IMR-90 (cell line): ENCODE measurements at regions not wholly inside any gene's neighbourhood (a gene's known extent, or its start where the extent isn't known, plus 50 kb on each side); places are given as distances from the start of the nearest gene placed in this dataset.

Source experiments
- ATAC-seq: fragments of 200-7000 bp; cut with Tn5 transposase; 2 replicates; pipeline ENCODE4 v1.9.1; 2020; ENCODE audit warnings: low read depth, mild to moderate bottlenecking, moderate library complexity
- BruUV-seq: library from RNA; stranded (reverse); fragments of 400-500 nt; replicated peaks from 2 replicates; lab custom pipeline; 2021; lab: Mats Ljungman, UMichigan
- CTCF ChIA-PET: fragments of 300-600 bp; formaldehyde crosslinking; extraction: SDS; loops from one replicate; lab custom pipeline; 2021; ENCODE audit warnings: antibody characterized with exemption; lab: Yijun Ruan, JAX
- POLR2A ChIA-PET: fragments of 300-600 bp; sonication (Branson Sonifier 250); formaldehyde crosslinking; loops from one replicate; lab custom pipeline; 2022; ENCODE audit warnings: antibody characterized with exemption; ENCODE audit not compliant: unreplicated experiment; lab: Charles Lee
- DNase-seq: peaks from one replicate; pipeline ENCODE4 v3.0.0; 2013
- H2AFZ ChIP-seq: replicated peaks from 2 replicates; pipeline ENCODE3; 2013; ENCODE audit warnings: low read length, mild to moderate bottlenecking; ENCODE audit not compliant: poor library complexity
- H2AK5ac ChIP-seq: 2 replicates; pipeline ENCODE4 v1.6.1; 2013; ENCODE audit warnings: low read depth, low read length, inconsistent platforms
- H2AK9ac ChIP-seq: replicated peaks from 2 replicates; pipeline ENCODE3; 2013; ENCODE audit warnings: mild to moderate bottlenecking, low read depth, low read length, moderate library complexity; ENCODE audit not compliant: poor library complexity
- H2BK120ac ChIP-seq: 2 replicates; pipeline ENCODE4 v1.6.1; 2013; ENCODE audit warnings: low read depth, low read length, inconsistent platforms
- H2BK15ac ChIP-seq: 3 replicates; pipeline ENCODE4 v1.6.1; 2013; ENCODE audit warnings: low read depth, low read length, inconsistent platforms
- H2BK20ac ChIP-seq: 2 replicates; pipeline ENCODE4 v1.6.1; 2013; ENCODE audit warnings: low read depth, mild to moderate bottlenecking, inconsistent platforms, low read length, moderate library complexity
- H2BK5ac ChIP-seq: 2 replicates; pipeline ENCODE4 v1.6.1; 2013; ENCODE audit warnings: mild to moderate bottlenecking, low read depth, low read length, inconsistent platforms; ENCODE audit not compliant: poor library complexity, severe bottlenecking
- H3K14ac ChIP-seq: replicated peaks from 2 replicates; pipeline ENCODE4 v1.6.1; 2013; ENCODE audit warnings: low read depth, low read length, inconsistent platforms
- H3K18ac ChIP-seq: 2 replicates; pipeline ENCODE4 v1.6.1; 2013; ENCODE audit warnings: low read depth, low read length, control low read depth
- H3K23ac ChIP-seq: 2 replicates; pipeline ENCODE4 v1.6.1; 2013; ENCODE audit warnings: low read depth, low read length, inconsistent platforms
- H3K27ac ChIP-seq: 2 replicates; pipeline ENCODE4 v1.5.1; 2013; ENCODE audit warnings: mild to moderate bottlenecking, control low read depth, low read length; ENCODE audit not compliant: insufficient read depth
- H3K27me3 ChIP-seq: 2 replicates; pipeline ENCODE4 v1.6.1; 2013; ENCODE audit warnings: low read length; ENCODE audit not compliant: control insufficient read depth, insufficient read depth
- H3K36me3 ChIP-seq: 2 replicates; pipeline ENCODE4 v1.6.1; 2013; ENCODE audit warnings: low read length, mixed read lengths; ENCODE audit not compliant: control insufficient read depth, insufficient read depth
- H3K4ac ChIP-seq: 2 replicates; pipeline ENCODE4 v1.6.1; 2013; ENCODE audit warnings: low read depth, low read length, inconsistent platforms
- H3K4me1 ChIP-seq: 2 replicates; pipeline ENCODE4 v1.6.1; 2013; ENCODE audit warnings: low read length, mixed read lengths; ENCODE audit not compliant: control insufficient read depth, insufficient read depth
- H3K4me2 ChIP-seq: 2 replicates; pipeline ENCODE4 v1.6.1; 2013; ENCODE audit warnings: low read depth, mild to moderate bottlenecking, control low read depth, low read length, moderate library complexity
- H3K4me3 ChIP-seq: 2 replicates; pipeline ENCODE4 v1.5.1; 2013; ENCODE audit warnings: low read depth, mild to moderate bottlenecking, control low read depth, low read length, moderate library complexity; ENCODE audit not compliant: insufficient read depth
- H3K56ac ChIP-seq: 2 replicates; pipeline ENCODE4 v1.6.1; 2013; ENCODE audit warnings: low read length, inconsistent platforms; ENCODE audit not compliant: insufficient read depth; ENCODE audit errors: extremely low read depth
- H3K79me1 ChIP-seq, 2 experiments: 2 replicates each; pipeline ENCODE4 v1.6.1; 2013; ENCODE audit warnings: low read length in 2 of 2, inconsistent platforms in 1 of 2, low read depth in 1 of 2
- H3K9ac ChIP-seq: 2 replicates; pipeline ENCODE4 v1.6.1; 2013; ENCODE audit warnings: low read depth, low read length, control low read depth
- H3K9me1 ChIP-seq: 2 replicates; pipeline ENCODE4 v1.6.1; 2013; ENCODE audit warnings: low read length, inconsistent platforms; ENCODE audit not compliant: insufficient read depth
- H3K9me3 ChIP-seq: 2 replicates; pipeline ENCODE4 v1.6.1; 2013; ENCODE audit warnings: low read length; ENCODE audit not compliant: control insufficient read depth, insufficient read depth
- H4K20me1 ChIP-seq: 2 replicates; pipeline ENCODE4 v1.6.1; 2013; ENCODE audit warnings: low read length, inconsistent platforms; ENCODE audit not compliant: insufficient read depth
- H4K5ac ChIP-seq: 2 replicates; pipeline ENCODE4 v1.6.1; 2013; ENCODE audit warnings: mild to moderate bottlenecking, low read depth, low read length, control low read depth
- H4K8ac ChIP-seq, 2 experiments: 2 replicates each; pipeline ENCODE4 v1.6.1; 2013; ENCODE audit warnings: low read depth in 2 of 2, low read length in 2 of 2, control low read depth in 1 of 2, inconsistent platforms in 1 of 2
- H4K91ac ChIP-seq: 2 replicates; pipeline ENCODE4 v1.6.1; 2013; ENCODE audit warnings: low read depth, low read length, inconsistent platforms; ENCODE audit not compliant: insufficient read depth
- FOS ChIP-seq: fragments of 150-350 bp; IDR thresholded peaks from 2 replicates; pipeline ENCODE4 v1.6.1; 2016; ENCODE audit warnings: low read depth, low read length
- MXI1 ChIP-seq: IDR thresholded peaks from 2 replicates; pipeline ENCODE4 v1.6.1; 2012; ENCODE audit warnings: low read depth, mild to moderate bottlenecking, low read length, moderate library complexity, borderline replicate concordance
- WGBS, 2 experiments: methylation state at CpG; one replicate each; pipeline versions ENCODE4 v1.1.5 to v1.1.7; 2013; ENCODE audit warnings: missing lambda C conversion rate in 2 of 2; ENCODE audit not compliant: insufficient read length in 1 of 2; ENCODE audit errors: extremely low coverage in 2 of 2; 5-methylcytosine and 5-hydroxymethylcytosine counted together
- dilution Hi-C: fragments of 300-500 bp; cut with HindIII; formaldehyde crosslinking; loops from one replicate; pipeline ENCODE4 v1.14.3; 2018; ENCODE audit warnings: low sequenced_read_pairs; ENCODE audit not compliant: unreplicated experiment
- in situ Hi-C: fragments of 300-500 bp; cut with MboI; formaldehyde crosslinking; loops from 3 replicates; pipeline ENCODE4 v1.14.3; 2019; ENCODE audit warnings: low sequenced_read_pairs, inconsistent platforms, mixed read lengths
- intact Hi-C: fragments of 100-400 bp; cut with micrococcal nuclease; formaldehyde crosslinking; loops from 2 replicates; pipeline ENCODE4 v1.10.0; 2022

DNA sequence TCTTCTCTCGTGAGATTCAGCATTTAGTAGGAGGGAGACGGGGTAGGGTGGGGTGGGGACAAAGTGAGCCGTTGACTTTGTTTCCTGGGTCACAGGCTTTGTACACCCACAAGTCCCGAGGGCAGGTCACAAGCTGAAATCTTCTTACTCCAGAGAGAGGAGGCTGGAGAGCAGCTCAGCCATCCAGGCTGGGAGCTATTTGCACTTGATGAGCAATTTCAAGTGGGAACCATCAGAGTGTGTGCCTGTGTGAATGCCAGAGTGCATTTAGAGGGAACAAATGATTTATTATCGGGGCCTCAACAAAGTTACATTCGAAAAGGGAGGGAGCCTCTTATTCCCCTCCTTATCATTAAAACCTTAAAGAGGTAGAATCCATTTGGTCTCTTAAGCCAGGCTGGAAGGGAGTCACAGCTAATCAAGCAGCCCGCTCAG lies 155.7 kb upstream of the JARID2 start:
- no peak overlapping the region for H2BK20ac ChIP-seq
- no peak overlapping the region for H2BK5ac ChIP-seq
- H3K9me3 ChIP-seq, result no peaks in the 10 kb centered on the region
- H3K79me1 ChIP-seq, result no peaks in the 10 kb centered on the region
- H4K5ac ChIP-seq, result no peak overlapping the region
- DNase-seq (no peak), ATAC-seq (no peak)
- H2AFZ ChIP-seq, result no peak overlapping the region
- no peak overlapping the region for H3K9ac ChIP-seq
- H3K36me3 ChIP-seq, result no peaks in the 10 kb centered on the region
- H3K4me2 ChIP-seq, result no peak overlapping the region
- ChIA-PET POLR2A (interaction anchor here (0.5 kb wide), 1 partner anchor 41 kb away, joined by 3 read pairs; no protein-coding TSS in a partner anchor), CTCF (no interaction called here)
- H3K14ac ChIP-seq, result no peak overlapping the region
- in situ Hi-C loops (no loop called here), intact Hi-C loops (no loop called here), dilution Hi-C loops (no loop called here)
- 57% methylated on average over 1 of the region's 7 CpGs; no CpG with 5 or more reads in 1 of the 2 experiments for WGBS, 2 experiments
- H3K9me1 ChIP-seq, result no peaks in the 10 kb centered on the region
- H2BK120ac ChIP-seq, result no peak overlapping the region
- peaks cover 2% of the 10 kb centered on the region; the same call in 1 of the 2 replicates for H3K27me3 ChIP-seq
- no peak overlapping the region for H3K27ac ChIP-seq
- H4K20me1 ChIP-seq, result no peaks in the 10 kb centered on the region
- no peak for TF ChIP-seq MXI1
- TF ChIP-seq FOS, result no peak
- no TSS peak for BruUV-seq
- H3K18ac ChIP-seq, result no peak overlapping the region
- H3K23ac ChIP-seq, result no peak overlapping the region
- H3K56ac ChIP-seq, result no peak overlapping the region
- no peak overlapping the region for H3K4me3 ChIP-seq
- no peak overlapping the region for H2BK15ac ChIP-seq
- H3K4ac ChIP-seq, result no peak overlapping the region
- H4K91ac ChIP-seq, result no peak overlapping the region
- no peak overlapping the region for H2AK5ac ChIP-seq
- no peak overlapping the region for H2AK9ac ChIP-seq
- H4K8ac ChIP-seq, result no peak overlapping the region
- H3K4me1 ChIP-seq, result no peaks in the 10 kb centered on the region
